CMK (cell line): ENCODE measurements at regions not wholly inside any gene's neighbourhood (a gene's known extent, or its start where the extent isn't known, plus 50 kb on each side); places are given as distances from the start of the nearest gene placed in this dataset.
"Not testable (repeated sequence)": the region's sequence is repeated elsewhere in the genome, so short reads cannot be mapped to it uniquely, and the experiment has no call there.

ENCODE experiments used
- DNase-seq: peaks from one replicate; pipeline ENCODE4 v3.0.0-alpha.2; 2010; ENCODE audit warnings: low read depth

- no peak for DNase-seq
Observed at GRCh38 chr10:4151466-4151865, 366.5 kb upstream of the KLF6 start.

- DNase-seq, result no peak
Observed at GRCh38 chr10:4150676-4151075, 365.7 kb upstream of the KLF6 start.

- not testable (repeated sequence) for DNase-seq
Observed at GRCh38 chr10:4149460-4149859, 364.5 kb upstream of the KLF6 start.

GRCh38 chr10:4147245-4147644 lies 362.2 kb upstream of the KLF6 start:
- DNase-seq, result no peak

DNA sequence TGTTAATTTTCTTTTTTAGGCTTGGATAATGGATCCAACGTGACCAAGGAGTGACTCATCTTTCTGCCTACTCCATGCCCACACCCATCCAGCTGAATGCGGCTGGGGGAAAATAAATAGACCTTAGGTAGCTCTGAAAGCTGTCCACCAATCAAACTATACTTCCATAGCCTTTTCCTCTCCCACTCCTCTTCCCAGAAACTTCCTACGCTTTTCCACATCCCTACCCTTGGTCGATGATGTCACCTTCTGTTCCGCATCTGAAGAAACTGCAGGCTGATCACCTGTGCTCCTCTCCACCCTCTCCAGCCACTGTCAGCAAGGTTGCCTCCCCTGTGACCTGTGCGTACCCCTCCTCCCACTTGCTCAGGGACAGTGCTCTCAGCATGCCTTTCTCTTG lies 359.8 kb upstream of the KLF6 start:
- DNase-seq, result no peak

GRCh38 chr10:4141471-4141870 lies 356.5 kb upstream of the KLF6 start:
- no peak for DNase-seq

- no peak for DNase-seq
Observed at GRCh38 chr10:4138146-4138721, 353.2 kb upstream of the KLF6 start.

GRCh38 chr10:4137299-4137698 lies 352.3 kb upstream of the KLF6 start:
- no peak for DNase-seq

DNA sequence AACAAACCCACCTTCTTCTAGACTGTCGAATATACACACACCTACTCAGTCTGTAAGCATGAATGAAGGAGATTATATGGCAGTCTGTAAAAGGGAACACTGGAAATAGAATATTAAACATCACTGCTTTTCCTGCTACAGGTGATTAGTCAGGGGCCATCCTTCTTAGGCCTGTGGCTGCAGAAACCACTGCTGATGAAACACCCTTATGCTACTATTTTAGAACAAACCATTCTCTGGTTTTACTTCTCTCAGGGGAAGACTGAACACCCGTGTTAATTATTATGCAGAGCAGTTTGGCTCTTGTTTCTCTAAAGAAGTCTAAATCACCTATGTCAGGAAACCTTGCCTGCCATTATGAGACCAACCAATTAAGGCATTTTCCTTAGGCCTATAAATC lies 351.1 kb upstream of the KLF6 start:
- no peak for DNase-seq

- no peak for DNase-seq
Observed at GRCh38 chr10:4132216-4132556, 347.2 kb upstream of the KLF6 start.

- no peak for DNase-seq
Observed at GRCh38 chr10:4131407-4132215, 346.6 kb upstream of the KLF6 start.

GRCh38 chr10:4130685-4131084 lies 345.7 kb upstream of the KLF6 start:
- DNase-seq, result no peak

DNA sequence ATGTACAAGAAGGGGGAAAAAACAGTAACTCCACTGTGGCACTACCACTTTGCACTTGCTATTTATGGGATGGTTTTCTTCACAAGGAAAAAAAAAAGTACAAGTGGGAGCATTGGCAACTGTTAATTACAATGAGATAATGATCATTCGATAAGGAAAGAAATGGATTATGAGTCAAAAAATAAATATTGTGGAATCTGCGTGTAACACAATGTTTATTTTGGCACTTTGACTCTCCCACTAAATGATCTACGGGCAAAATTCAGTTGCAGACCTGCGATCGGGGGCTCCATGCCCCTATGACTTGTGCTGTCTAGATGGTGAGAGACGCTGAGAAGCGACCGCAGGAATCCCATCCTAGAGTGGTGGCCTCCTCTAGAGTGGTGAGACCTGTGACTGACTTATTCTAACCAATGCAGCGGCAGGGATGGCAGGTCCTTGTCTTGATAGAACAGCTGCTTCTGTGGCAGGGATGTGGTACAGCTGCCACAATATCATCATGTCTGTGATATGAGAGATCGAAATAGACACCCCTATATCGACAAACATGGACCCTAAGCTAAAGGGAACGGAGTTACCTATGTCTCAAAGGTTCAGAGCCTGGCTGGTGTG lies 345.0 kb upstream of the KLF6 start:
- no peak for DNase-seq

DNA sequence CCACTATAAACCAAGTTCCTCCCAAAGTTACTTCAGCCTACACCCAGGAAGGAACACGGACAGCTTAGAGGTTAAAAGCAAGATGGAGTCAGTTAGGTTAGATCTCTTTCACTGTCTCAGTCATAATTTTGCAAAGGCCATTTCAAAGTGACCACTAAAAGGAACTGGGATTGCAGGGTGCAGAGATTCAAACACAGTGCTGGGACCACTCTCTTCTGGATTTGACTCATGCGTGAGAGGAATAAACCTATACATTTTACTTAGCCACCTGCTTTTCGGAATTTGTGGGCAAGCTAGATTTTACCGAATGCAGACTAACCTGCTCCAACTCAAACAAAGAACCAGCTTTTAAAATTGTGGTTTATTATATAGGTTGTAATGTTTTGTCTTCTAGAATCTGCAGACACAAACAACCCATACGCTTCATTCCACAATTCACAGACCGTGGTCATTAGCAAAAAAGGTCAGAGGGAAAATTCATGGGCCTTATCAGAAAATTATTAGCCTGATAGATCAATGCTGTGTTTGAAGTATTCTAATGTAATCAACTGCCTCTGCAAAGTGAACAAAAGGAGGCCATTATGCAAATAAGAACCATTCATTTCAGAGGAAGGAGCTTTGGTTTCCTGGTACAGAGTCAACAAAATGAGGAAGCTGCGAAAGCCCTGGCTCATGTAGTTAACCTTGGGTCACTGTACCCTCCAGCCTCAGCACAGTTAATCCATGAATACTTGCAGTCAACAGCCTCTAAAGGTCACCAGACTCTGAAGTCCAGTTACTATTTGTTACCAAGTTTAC lies 342.7 kb upstream of the KLF6 start:
- DNase-seq, result no peak

DNA sequence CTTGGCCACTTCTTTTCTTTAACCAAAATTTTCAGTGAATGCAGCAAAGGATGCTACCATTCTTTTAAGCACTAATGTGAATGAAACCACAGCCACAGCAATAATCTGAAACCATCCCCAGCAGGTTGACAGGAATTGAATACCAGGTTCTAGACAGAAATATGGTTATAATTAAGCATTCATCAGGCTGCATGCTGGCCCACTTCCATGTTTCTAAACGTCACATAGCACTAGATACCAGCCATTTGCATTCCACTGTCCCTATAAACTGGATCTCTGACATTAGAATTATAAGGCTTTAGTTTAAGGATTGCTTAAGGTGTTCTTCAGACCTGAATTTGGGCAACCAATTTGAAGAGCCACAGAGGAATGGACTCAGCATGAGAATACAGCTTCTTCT lies 340.8 kb upstream of the KLF6 start:
- no peak for DNase-seq

- no peak for DNase-seq
Observed at GRCh38 chr10:4121502-4122380, 336.7 kb upstream of the KLF6 start.

- no peak for DNase-seq
Observed at GRCh38 chr10:4120096-4120853, 335.3 kb upstream of the KLF6 start.

- DNase-seq, result no peak
Observed at GRCh38 chr10:4119107-4119506, 334.1 kb upstream of the KLF6 start.

- DNase-seq, result no peak
Observed at GRCh38 chr10:4117604-4118003, 332.6 kb upstream of the KLF6 start.

GRCh38 chr10:4111643-4112042 lies 326.6 kb upstream of the KLF6 start:
- DNase-seq, result no peak

GRCh38 chr10:4109469-4109868 lies 324.5 kb upstream of the KLF6 start:
- no peak for DNase-seq
